Urinary bladder (tissue), 3 donors: ENCODE measurements at regions not wholly inside any gene's neighbourhood (a gene's known extent, or its start where the extent isn't known, plus 50 kb on each side); places are given as distances from the start of the nearest gene placed in this dataset.

Source experiments
- DNase-seq: peaks from one replicate; pipeline ENCODE4 v3.0.0-alpha.2; 2015; ENCODE audit errors: extremely low spot score
- H3K27ac ChIP-seq: one replicate; pipeline ENCODE4 v1.5.1; 2013; ENCODE audit warnings: low read depth, mild to moderate bottlenecking, moderate library complexity
- H3K36me3 ChIP-seq: one replicate; pipeline ENCODE4 v1.6.1; 2013; ENCODE audit warnings: mild to moderate bottlenecking, moderate library complexity; ENCODE audit not compliant: insufficient read depth
- H3K4me1 ChIP-seq: one replicate; pipeline ENCODE4 v1.6.1; 2013; ENCODE audit warnings: mild to moderate bottlenecking, moderate library complexity; ENCODE audit not compliant: insufficient read depth
- H3K4me3 ChIP-seq: one replicate; pipeline ENCODE4 v1.5.1; 2013; ENCODE audit warnings: low read depth, low read length
- WGBS: extraction: QIAGEN DNeasy Blood & Tissue Kit; methylation state at CpG from one replicate; pipeline ENCODE4 v1.1.7; 2013; 5-methylcytosine and 5-hydroxymethylcytosine counted together
- donor health status: healthy with polysubstance abuse.
- donor health status: healthy.

GRCh38 chr2:144230448-144231085, 289.4 kb downstream of the ZEB2 start:
- 91% methylated on average over 1 of the region's 1 CpG for whole genome bisulfite sequencing
- no peak for DNase-seq
- peak overlapping the region; percentile 23 for H3K27ac ChIP-seq
- peaks cover 2% of the 10 kb centered on the region for H3K36me3 ChIP-seq
- no peak overlapping the region for H3K4me3 ChIP-seq
- no peaks in the 10 kb centered on the region for H3K4me1 ChIP-seq

- H3K36me3 ChIP-seq = no peaks in the 10 kb centered on the region
- H3K4me1 ChIP-seq = no peaks in the 10 kb centered on the region
- no peak for DNase-seq
- WGBS = 68% methylated on average over 4 of the region's 4 CpGs
- H3K27ac ChIP-seq = no peak overlapping the region
- no peak overlapping the region for H3K4me3 ChIP-seq
These were observed 289.9 kb downstream of the ZEB2 start for GRCh38 chr2:144230033-144230432.

GRCh38 chr2:144229296-144229695, 290.6 kb downstream of the ZEB2 start:
- Histone ChIP-seq H3K36me3 (no peaks in the 10 kb centered on the region), H3K4me1 (no peaks in the 10 kb centered on the region), H3K27ac (no peak overlapping the region), H3K4me3 (no peak overlapping the region)
- 91% methylated on average over 1 of the region's 1 CpG for WGBS
- no peak for DNase-seq

- 96% methylated on average over 2 of the region's 2 CpGs for WGBS
- Histone ChIP-seq H3K36me3 (no peaks in the 10 kb centered on the region), H3K4me1 (no peaks in the 10 kb centered on the region), H3K4me3 (no peak overlapping the region), H3K27ac (no peak overlapping the region)
- no peak for DNase-seq
These were observed 292.4 kb downstream of the ZEB2 start for GRCh38 chr2:144227427-144228105.

GRCh38 chr2:144225076-144225475, 294.8 kb downstream of the ZEB2 start:
- H3K36me3 ChIP-seq = no peaks in the 10 kb centered on the region

GRCh38 chr2:144224472-144224871, 295.4 kb downstream of the ZEB2 start:
- Histone ChIP-seq H3K27ac (no peak overlapping the region), H3K4me3 (no peak overlapping the region), H3K4me1 (no peaks in the 10 kb centered on the region), H3K36me3 (no peaks in the 10 kb centered on the region)
- WGBS = 95% methylated on average over 3 of the region's 3 CpGs
- no peak for DNase-seq

More at GRCh38 chr2:144225076-144225475, 294.8 kb downstream of the ZEB2 start:
- no peak overlapping the region for H3K4me3 ChIP-seq
- DNase-seq = no peak
- H3K4me1 ChIP-seq = no peaks in the 10 kb centered on the region
- H3K27ac ChIP-seq = no peak overlapping the region

- WGBS = 97% methylated on average over 1 of the region's 1 CpG
- Histone ChIP-seq H3K4me1 (no peaks in the 10 kb centered on the region), H3K27ac (no peak overlapping the region), H3K4me3 (no peak overlapping the region), H3K36me3 (no peaks in the 10 kb centered on the region)
- no peak for DNase-seq
These were observed 299.9 kb downstream of the ZEB2 start for GRCh38 chr2:144219979-144220378.

- no peak overlapping the region for H3K27ac ChIP-seq
- WGBS = 86% methylated on average over 5 of the region's 5 CpGs
These were observed 301.9 kb downstream of the ZEB2 start for GRCh38 chr2:144217853-144218633.

GRCh38 chr2:144215701-144216675, 303.9 kb downstream of the ZEB2 start:
- Histone ChIP-seq H3K4me3 (no peak overlapping the region), H3K4me1 (no peaks in the 10 kb centered on the region)
- WGBS = 85% methylated on average over 2 of the region's 2 CpGs

More at GRCh38 chr2:144217853-144218633, 301.9 kb downstream of the ZEB2 start:
- no peak for DNase-seq
- Histone ChIP-seq H3K4me3 (no peak overlapping the region), H3K36me3 (no peaks in the 10 kb centered on the region), H3K4me1 (no peaks in the 10 kb centered on the region)

GRCh38 chr2:144215207-144215606, 304.7 kb downstream of the ZEB2 start:
- WGBS = 98% methylated on average over 1 of the region's 1 CpG
- no peak for DNase-seq
- H3K27ac ChIP-seq = no peak overlapping the region
- no peak overlapping the region for H3K4me3 ChIP-seq
- H3K4me1 ChIP-seq = no peaks in the 10 kb centered on the region
- H3K36me3 ChIP-seq = no peaks in the 10 kb centered on the region

More at GRCh38 chr2:144215701-144216675, 303.9 kb downstream of the ZEB2 start:
- no peak for DNase-seq
- Histone ChIP-seq H3K27ac (no peak overlapping the region), H3K36me3 (no peaks in the 10 kb centered on the region)

GRCh38 chr2:144213797-144214196, 306.1 kb downstream of the ZEB2 start:
- H3K27ac ChIP-seq = no peak overlapping the region
- no peaks in the 10 kb centered on the region for H3K36me3 ChIP-seq
- WGBS = 87% methylated on average over 2 of the region's 2 CpGs
- DNase-seq = no peak
- H3K4me1 ChIP-seq = no peaks in the 10 kb centered on the region
- H3K4me3 ChIP-seq = no peak overlapping the region

GRCh38 chr2:144211826-144212225, 308.1 kb downstream of the ZEB2 start:
- Histone ChIP-seq H3K27ac (no peak overlapping the region), H3K36me3 (no peaks in the 10 kb centered on the region), H3K4me3 (no peak overlapping the region), H3K4me1 (no peaks in the 10 kb centered on the region)
- WGBS = 96% methylated on average over 4 of the region's 4 CpGs
- no peak for DNase-seq

- WGBS = 95% methylated on average over 4 of the region's 4 CpGs
- H3K4me3 ChIP-seq = no peak overlapping the region
- no peak overlapping the region for H3K27ac ChIP-seq
- no peaks in the 10 kb centered on the region for H3K36me3 ChIP-seq
- H3K4me1 ChIP-seq = no peaks in the 10 kb centered on the region
- DNase-seq = no peak
These were observed 308.9 kb downstream of the ZEB2 start for GRCh38 chr2:144211065-144211464.
